HuH-7 (cell line): ENCODE measurements at regions not wholly inside any gene's neighbourhood (a gene's known extent, or its start where the extent isn't known, plus 50 kb on each side); places are given as distances from the start of the nearest gene placed in this dataset.

Source experiments
- DNase-seq: peaks from one replicate; pipeline ENCODE4 v3.0.0; 2011; ENCODE audit warnings: low spot score

GRCh38 chr18:56221195-56222065, 417.0 kb downstream of the TXNL1 start:
- DNase-seq: no peak

- DNase-seq: no peak
Observed at GRCh38 chr18:56217406-56217805, 421.0 kb downstream of the TXNL1 start.

GRCh38 chr18:56214706-56215105, 423.7 kb downstream of the TXNL1 start:
- no peak for DNase-seq

- DNase-seq: no peak
Observed at GRCh38 chr18:56210520-56210919, 427.9 kb downstream of the TXNL1 start.

GRCh38 chr18:56207989-56208388, 430.4 kb downstream of the TXNL1 start:
- no peak for DNase-seq

GRCh38 chr18:56204052-56204451, 434.3 kb downstream of the TXNL1 start:
- no peak for DNase-seq

- no peak for DNase-seq
Observed at GRCh38 chr18:56202678-56203077, 435.7 kb downstream of the TXNL1 start.

GRCh38 chr18:56200381-56200911, 437.9 kb downstream of the TXNL1 start:
- no peak for DNase-seq

GRCh38 chr18:56199580-56200330, 438.6 kb downstream of the TXNL1 start:
- DNase-seq: no peak

GRCh38 chr18:56197241-56197859, 441.0 kb downstream of the TXNL1 start:
- no peak for DNase-seq

- no peak for DNase-seq
Observed at GRCh38 chr18:56196495-56197225, 441.7 kb downstream of the TXNL1 start.

GRCh38 chr18:56191334-56191733, 447.1 kb downstream of the TXNL1 start:
- no peak for DNase-seq

GRCh38 chr18:56189615-56190014, 448.8 kb downstream of the TXNL1 start:
- no peak for DNase-seq

GRCh38 chr18:56188529-56189275, 449.7 kb downstream of the TXNL1 start:
- no peak for DNase-seq

GRCh38 chr18:56186319-56186718, 452.1 kb downstream of the TXNL1 start:
- no peak for DNase-seq

- no peak for DNase-seq
Observed at GRCh38 chr18:56185126-56185525, 453.3 kb downstream of the TXNL1 start.

- DNase-seq: no peak
Observed at GRCh38 chr18:56176751-56177150, 461.6 kb downstream of the TXNL1 start.

- no peak for DNase-seq
Observed at GRCh38 chr18:56175330-56176001, 462.9 kb downstream of the TXNL1 start.

- DNase-seq: no peak
Observed at GRCh38 chr18:56173542-56174220, 464.7 kb downstream of the TXNL1 start.

GRCh38 chr18:56172527-56172926, 465.9 kb downstream of the TXNL1 start:
- no peak for DNase-seq
